Nephron progenitor cell (in vitro differentiated cells): ENCODE measurements at regions not wholly inside any gene's neighbourhood (a gene's known extent, or its start where the extent isn't known, plus 50 kb on each side); places are given as distances from the start of the nearest gene placed in this dataset.

Source experiments
- DNase-seq: peaks from one replicate; pipeline ENCODE4 v3.0.0; 2021
- H3K27ac Mint-ChIP-seq: 2 replicates; pipeline ENCODE4 v1.8.0; 2021; ENCODE audit warnings: mild to moderate bottlenecking, moderate library complexity, mixed read lengths
- H3K27me3 Mint-ChIP-seq: 2 replicates; pipeline ENCODE4 v1.8.0; 2021; ENCODE audit warnings: mild to moderate bottlenecking, low read depth, mixed read lengths; ENCODE audit not compliant: poor library complexity
- H3K36me3 Mint-ChIP-seq: 2 replicates; pipeline ENCODE4 v1.8.0; 2021; ENCODE audit warnings: low read depth, mixed read lengths
- H3K4me1 Mint-ChIP-seq: 2 replicates; pipeline ENCODE4 v1.8.0; 2021; ENCODE audit warnings: mixed read lengths
- H3K4me3 Mint-ChIP-seq: 2 replicates; pipeline ENCODE4 v1.8.0; 2021; ENCODE audit warnings: mild to moderate bottlenecking, moderate library complexity, mixed read lengths
- H3K9me3 Mint-ChIP-seq: 2 replicates; pipeline ENCODE4 v1.8.0; 2021; ENCODE audit warnings: mild to moderate bottlenecking, moderate library complexity, mixed read lengths
- CTCF ChIP-seq: fragments of 200-600 bp; sonication (generic); IDR thresholded peaks from 2 replicates; pipeline ENCODE4 v1.5.0; 2021; ENCODE audit warnings: antibody characterized with exemption

DNA sequence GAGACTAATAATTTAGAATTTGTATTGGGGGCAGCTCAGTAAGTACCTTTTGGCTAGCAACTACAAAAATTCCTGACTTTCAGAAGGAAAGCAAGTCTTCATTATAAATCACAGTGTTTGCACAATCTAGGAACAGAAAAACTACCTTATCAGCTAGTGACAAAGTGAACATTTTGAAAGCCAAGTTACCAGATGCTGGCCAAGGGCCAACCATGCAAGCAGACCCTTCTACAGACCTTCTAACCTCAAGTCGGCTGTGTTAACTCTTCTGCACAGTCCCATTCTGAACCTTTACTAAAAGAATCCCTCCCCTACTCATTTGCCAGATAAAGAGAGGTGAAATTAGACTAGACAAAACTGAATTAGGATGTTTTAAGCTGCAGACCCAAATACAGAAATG is 341.9 kb downstream of the COL12A1 start:
- DNase-seq, result no peak
- no peak for TF ChIP-seq CTCF
- H3K4me3 Mint-ChIP-seq, result no peak overlapping the region
- H3K27me3 Mint-ChIP-seq, result peaks cover 4% of the 10 kb centered on the region
- H3K9me3 Mint-ChIP-seq, result no peaks in the 10 kb centered on the region
- no peaks in the 10 kb centered on the region for H3K36me3 Mint-ChIP-seq
- no peaks in the 10 kb centered on the region for H3K4me1 Mint-ChIP-seq
- no peak overlapping the region for H3K27ac Mint-ChIP-seq

DNA sequence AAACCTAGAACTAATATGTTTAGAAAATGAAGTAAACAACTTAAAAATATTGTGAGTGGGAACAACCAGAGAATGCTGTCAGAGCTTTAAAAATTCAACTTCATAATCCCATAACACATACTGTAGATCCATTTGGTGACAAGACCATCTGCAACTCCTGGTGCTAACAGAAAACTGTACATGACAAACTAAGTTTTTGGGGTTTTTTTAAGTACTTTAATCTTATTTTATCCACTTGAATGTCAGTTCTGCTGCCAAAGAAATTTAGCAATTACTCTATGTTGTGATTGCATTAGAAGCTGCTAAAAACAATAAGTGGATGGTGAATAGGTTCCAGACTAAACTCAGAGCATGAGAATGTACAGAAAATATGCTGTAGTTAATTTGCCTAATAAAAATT is 345.4 kb downstream of the COL12A1 start:
- Mint-ChIP-seq H3K27ac (no peak overlapping the region), H3K36me3 (no peaks in the 10 kb centered on the region), H3K4me3 (no peak overlapping the region), H3K9me3 (no peaks in the 10 kb centered on the region), H3K4me1 (no peaks in the 10 kb centered on the region), H3K27me3 (peaks cover 4% of the 10 kb centered on the region)
- no peak for TF ChIP-seq CTCF
- DNase-seq, result no peak

- Mint-ChIP-seq H3K27ac (no peak overlapping the region), H3K27me3 (peaks cover 8% of the 10 kb centered on the region), H3K9me3 (no peaks in the 10 kb centered on the region), H3K4me3 (no peak overlapping the region), H3K36me3 (no peaks in the 10 kb centered on the region), H3K4me1 (no peaks in the 10 kb centered on the region)
- no peak for DNase-seq
- TF ChIP-seq CTCF, result no peak
Measured at GRCh38 chr6:74857157-74857556, 348.7 kb downstream of the COL12A1 start.

GRCh38 chr6:74853991-74854390 is 351.9 kb downstream of the COL12A1 start:
- H3K4me3 Mint-ChIP-seq, result no peak overlapping the region
- H3K36me3 Mint-ChIP-seq, result no peaks in the 10 kb centered on the region
- no peaks in the 10 kb centered on the region for H3K4me1 Mint-ChIP-seq
- no peak overlapping the region for H3K27ac Mint-ChIP-seq
- H3K9me3 Mint-ChIP-seq, result no peaks in the 10 kb centered on the region
- no peak for TF ChIP-seq CTCF
- no peak for DNase-seq
- peaks cover 13% of the 10 kb centered on the region for H3K27me3 Mint-ChIP-seq

- H3K27ac Mint-ChIP-seq, result no peak overlapping the region
- TF ChIP-seq CTCF, result no peak
- peaks cover 13% of the 10 kb centered on the region for H3K27me3 Mint-ChIP-seq
- H3K9me3 Mint-ChIP-seq, result no peaks in the 10 kb centered on the region
- no peaks in the 10 kb centered on the region for H3K36me3 Mint-ChIP-seq
- no peak for DNase-seq
- no peak overlapping the region for H3K4me3 Mint-ChIP-seq
- no peaks in the 10 kb centered on the region for H3K4me1 Mint-ChIP-seq
Measured at GRCh38 chr6:74851596-74851995, 354.3 kb downstream of the COL12A1 start.

GRCh38 chr6:74840953-74841352 is 364.9 kb downstream of the COL12A1 start:
- no peaks in the 10 kb centered on the region for H3K9me3 Mint-ChIP-seq
- H3K36me3 Mint-ChIP-seq, result no peaks in the 10 kb centered on the region
- H3K4me1 Mint-ChIP-seq, result no peaks in the 10 kb centered on the region
- H3K4me3 Mint-ChIP-seq, result no peak overlapping the region
- TF ChIP-seq CTCF, result no peak
- no peaks in the 10 kb centered on the region for H3K27me3 Mint-ChIP-seq
- no peak for DNase-seq
- no peak overlapping the region for H3K27ac Mint-ChIP-seq
